A673 (cell line): ENCODE measurements at regions not wholly inside any gene's neighbourhood (a gene's known extent, or its start where the extent isn't known, plus 50 kb on each side); places are given as distances from the start of the nearest gene placed in this dataset.

ENCODE experiments used
- CTCF ChIP-seq: fragments of 300-800, 200-600 bp; sonication (generic); conservative IDR thresholded peaks from 2 replicates; pipeline ENCODE4 v1.5.1; 2017; ENCODE audit warnings: low read depth, mild to moderate bottlenecking, antibody characterized with exemption, low read length, moderate library complexity, mixed read lengths
- EZH2 ChIP-seq: fragments of 200-600 bp; sonication (generic); IDR thresholded peaks from 2 replicates; pipeline ENCODE4 v1.6.1; 2017; ENCODE audit warnings: borderline replicate concordance, low read depth, mild to moderate bottlenecking, mixed read lengths, antibody characterized with exemption, low read length; ENCODE audit not compliant: poor library complexity, severe bottlenecking

DNA sequence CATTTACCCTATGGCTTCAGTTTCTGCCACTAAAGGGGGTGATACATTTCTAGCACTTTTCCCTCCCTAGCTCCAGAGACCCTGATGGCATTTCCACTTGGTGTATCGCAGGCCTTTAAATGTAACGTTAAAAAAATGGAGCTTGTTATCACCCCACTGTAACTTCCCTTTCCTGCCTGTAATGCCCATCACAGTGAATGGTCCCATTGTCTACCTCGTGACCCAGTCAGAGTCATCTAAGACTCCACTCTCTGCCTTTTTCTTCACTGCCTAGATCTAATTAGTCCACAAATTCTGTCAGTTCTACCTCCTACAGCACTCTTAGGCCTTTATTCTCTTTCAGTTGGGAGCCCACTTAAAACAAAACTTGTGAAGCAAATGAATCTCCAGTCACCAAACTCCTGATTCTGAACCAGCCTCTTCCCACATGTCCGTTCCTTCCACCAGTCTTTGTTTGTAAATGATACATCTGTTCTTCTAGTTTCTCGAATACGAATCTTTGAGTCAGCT, 64.8 kb downstream of the NHLRC3 start:
- TF ChIP-seq CTCF (no peak), EZH2 (no peak)
